ENCODE measurements at regions not wholly inside any gene's neighbourhood (a gene's known extent, or its start where the extent isn't known, plus 50 kb on each side); places are given as distances from the start of the nearest gene placed in this dataset.
"Not testable (repeated sequence)": the region's sequence is repeated elsewhere in the genome, so short reads cannot be mapped to it uniquely, and the experiment has no call there.

DNA sequence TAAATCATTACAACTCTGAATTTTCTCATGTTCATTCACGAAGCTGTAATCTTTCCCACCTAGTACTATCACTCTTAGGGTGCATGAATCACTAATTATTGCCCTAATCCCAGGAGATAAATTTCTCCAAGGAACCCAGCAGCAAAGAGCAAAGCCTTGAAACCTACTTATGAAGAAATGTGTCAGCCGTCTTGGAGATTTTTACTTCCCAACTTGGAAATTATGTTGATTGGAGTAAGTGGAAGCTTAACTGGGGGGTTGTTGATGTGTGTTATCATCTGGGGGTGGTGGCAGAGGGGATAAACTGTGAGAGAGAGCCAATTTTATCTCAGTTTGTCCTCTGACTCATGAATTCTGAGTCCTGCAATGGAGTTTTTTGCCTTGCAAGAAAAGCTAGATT lies 440.5 kb upstream of the WWC1 start:
- DNase-seq: no peak

DNA sequence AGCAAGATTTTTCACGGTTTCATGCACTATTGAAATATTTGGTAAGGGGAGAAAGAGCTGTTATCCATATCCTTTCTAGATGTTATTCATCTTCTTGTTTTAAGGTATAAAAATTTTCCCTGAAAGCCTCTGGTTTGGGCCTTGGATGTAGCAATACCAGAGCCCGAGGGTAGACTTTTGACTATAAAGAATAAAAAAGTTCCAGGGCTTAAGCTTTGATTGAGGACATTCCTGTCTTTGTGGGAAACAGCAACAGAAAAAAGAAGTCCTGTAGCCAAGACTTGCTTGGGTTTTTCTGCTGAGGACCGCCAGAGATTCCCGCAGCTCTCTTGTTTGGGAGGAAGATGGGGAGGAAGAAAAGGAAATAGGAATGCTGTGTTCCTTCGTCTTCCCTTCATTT lies 440.0 kb upstream of the WWC1 start:
- DNase-seq: no peak

DNA sequence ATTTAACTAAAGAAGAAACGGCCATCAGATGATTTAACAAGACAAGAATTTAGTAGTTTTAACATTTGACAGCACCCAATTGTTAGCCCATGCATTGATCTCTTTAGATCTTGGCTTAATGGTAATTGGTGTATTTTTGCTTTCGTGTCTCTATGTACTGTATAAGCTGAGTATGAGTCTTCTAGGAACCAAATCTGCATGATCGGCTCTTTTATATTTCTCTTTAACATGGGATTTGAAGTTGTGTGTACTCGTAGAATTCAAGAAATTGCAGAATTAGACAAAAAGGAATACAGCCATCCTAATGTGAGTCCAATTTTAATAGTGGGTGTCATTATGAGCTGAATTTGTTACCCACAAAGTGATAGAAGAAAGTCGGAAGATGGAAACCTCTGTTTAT lies 438.9 kb upstream of the WWC1 start:
- DNase-seq: no peak

GRCh38 chr5:167853421-167853820 lies 438.0 kb upstream of the WWC1 start:
- no peak for DNase-seq

- DNase-seq: no peak
Measured at GRCh38 chr5:167855818-167856217, 435.6 kb upstream of the WWC1 start.

GRCh38 chr5:167857321-167857720 lies 434.1 kb upstream of the WWC1 start:
- no peak for DNase-seq

DNA sequence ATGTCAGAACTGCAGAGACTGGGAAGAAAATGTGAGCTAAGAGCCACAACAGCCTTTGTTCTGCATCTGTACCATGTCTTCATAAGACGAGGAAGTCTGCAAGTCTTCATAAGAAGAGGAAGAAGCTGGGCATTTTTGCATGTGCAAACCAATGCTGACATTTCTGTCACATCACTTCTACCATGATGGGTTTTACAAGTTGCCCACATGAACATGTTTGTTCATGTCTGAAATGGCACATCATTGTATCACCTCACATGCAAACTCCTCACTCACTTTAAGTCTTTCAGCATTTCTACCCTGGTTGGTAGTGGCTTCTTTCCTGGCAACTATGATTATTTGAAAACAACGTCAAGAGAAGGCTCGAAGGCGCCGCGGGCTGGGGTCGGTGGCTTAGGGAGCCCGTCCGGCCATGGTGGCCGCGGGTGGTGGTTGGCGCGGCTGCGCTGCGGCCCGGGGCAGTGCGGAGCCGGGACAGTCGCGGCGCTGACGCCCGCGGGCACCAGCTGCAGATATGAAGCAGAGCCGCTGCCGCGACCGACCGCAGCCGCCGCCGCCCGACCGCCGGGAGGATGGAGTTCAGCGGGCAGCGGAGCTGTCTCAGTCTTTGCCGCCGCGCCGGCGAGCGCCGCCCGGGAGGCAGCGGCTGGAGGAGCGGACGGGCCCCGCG lies 433.1 kb upstream of the WWC1 start:
- not testable (repeated sequence) for DNase-seq

DNA sequence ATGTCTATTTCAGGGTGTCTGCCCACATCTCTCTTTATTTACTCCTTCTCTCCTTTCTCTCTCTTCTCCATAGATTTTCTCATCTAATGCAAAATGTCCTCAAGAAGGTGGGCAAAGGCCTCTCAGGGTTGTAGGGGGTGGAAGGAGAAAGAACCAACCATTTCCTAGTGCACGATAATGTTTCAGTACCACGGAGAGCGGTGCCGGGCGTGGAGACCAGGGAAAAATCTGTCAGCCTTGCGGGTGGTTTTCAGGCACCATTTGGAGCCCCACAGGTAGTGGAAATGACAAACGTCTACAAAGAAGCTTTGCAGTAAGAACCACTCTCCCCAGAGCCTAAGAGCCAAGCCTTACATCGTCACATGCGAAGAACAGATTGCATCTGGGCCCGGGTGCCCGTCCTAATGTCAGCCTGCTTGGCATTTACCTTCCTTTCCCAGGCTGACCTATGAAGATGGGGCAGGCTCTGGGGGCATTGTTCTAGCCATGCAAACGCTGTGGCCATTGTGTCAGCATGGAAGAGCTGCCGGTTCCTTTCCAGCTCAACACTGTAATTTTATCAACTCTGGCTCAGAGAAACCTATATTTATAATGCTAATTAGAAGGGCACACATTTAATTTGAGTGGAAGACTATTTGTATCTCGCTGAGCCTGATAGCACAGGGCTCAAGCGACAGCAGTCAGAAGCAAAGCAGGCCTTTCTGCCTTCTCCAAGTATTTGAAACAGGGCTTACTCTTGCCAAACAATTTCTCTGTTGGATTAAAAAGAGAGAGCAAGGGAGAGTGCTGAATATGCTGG lies 430.1 kb upstream of the WWC1 start:
- DNase-seq: no peak

- DNase-seq: no peak
Measured at GRCh38 chr5:167861928-167862426, 429.5 kb upstream of the WWC1 start.

DNA sequence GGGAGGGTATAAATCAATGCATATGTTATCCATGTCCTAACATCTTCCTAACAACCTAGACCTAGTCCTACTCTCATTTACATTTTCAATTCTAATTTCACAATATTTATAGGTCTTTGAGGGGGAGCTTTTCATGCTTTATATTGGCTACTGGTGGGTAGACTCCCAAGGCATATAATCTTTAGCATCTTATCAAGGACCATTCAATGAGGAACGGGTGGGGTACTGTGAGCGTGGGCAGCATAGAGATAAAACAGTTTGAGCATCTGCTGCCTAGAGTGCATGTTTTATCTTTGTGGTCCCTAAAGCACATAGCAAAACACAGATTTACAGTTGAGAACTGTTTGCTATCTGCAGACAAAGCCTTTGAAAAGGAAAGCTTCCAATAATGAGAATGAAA lies 427.6 kb upstream of the WWC1 start:
- no peak for DNase-seq

GRCh38 chr5:167864801-167865200 lies 426.6 kb upstream of the WWC1 start:
- DNase-seq: no peak

DNA sequence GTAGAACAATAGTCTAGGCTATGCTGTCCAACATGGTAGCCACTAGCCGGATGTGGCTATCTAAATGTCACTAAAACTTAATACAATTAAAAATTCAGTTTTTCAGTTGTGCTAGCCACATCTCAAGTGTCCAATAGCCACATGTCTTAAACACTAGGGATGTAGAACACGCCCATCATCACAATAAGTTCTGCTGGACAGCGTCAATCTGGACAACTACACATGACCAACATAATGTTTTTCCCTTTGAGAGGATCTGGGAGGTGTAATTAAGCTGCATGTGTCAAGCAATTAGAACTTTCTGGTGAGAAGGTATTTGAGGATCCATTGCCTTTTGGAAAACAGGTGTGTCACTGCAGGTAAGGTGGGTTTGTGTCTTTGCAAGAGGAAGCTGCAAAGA lies 424.6 kb upstream of the WWC1 start:
- no peak for DNase-seq

DNA sequence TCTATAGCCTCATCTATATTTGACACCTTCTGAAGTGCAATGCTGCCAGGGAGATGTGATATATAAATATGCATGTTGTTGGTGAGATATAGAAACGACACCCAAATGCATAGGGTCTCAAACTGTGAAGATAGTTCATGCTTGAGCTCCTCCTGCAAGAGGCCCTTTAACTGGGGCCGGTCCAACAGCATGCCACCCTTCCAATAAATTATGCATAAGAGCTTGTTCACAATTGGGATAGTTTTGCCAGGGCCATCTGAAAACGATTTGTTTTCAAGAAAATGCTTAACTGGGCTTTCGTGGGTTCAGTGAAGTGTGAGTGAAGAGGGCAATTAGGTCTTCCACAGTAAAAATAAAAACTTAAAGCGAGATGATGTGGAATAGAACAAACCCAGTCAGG lies 424.2 kb upstream of the WWC1 start:
- DNase-seq: no peak

- DNase-seq: no peak
Measured at GRCh38 chr5:167869125-167869524, 422.3 kb upstream of the WWC1 start.

DNA sequence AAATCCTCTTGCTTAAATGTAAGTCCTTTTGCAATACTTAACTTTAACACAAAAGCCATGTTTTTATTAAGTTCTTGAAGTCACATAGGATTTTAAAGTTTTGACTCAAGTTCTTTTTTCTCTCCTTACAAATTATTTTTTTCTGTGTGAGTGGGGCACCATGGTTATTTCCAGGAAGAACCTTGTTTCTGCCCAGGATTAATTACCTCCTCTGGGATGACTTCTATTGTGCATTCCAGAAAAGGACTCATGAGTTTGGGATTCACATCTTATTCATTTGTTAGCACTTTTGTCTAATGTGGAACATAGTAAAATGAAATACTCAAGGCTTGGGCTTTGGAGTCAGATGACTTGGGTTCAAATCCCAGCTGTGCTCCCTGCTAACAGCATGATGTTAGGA lies 421.4 kb upstream of the WWC1 start:
- DNase-seq: no peak

DNA sequence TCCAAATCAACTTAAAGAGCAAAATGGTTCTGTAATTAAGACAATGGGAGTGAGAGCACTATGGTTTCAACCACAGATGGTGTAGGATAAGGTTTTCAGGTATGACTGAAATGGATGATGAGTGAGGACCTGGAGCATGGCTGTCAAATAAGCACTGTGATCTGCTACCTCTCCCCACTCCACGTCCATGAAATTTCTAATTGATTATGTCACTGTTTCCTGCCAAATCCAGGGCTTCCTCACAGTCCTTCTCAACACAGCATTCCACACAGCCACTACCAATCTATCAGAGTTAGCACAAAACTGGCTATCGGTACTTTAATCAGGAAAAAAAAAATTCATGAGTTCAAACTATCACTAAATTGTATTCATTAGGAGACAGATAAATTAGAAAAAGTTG lies 420.4 kb upstream of the WWC1 start:
- no peak for DNase-seq

DNA sequence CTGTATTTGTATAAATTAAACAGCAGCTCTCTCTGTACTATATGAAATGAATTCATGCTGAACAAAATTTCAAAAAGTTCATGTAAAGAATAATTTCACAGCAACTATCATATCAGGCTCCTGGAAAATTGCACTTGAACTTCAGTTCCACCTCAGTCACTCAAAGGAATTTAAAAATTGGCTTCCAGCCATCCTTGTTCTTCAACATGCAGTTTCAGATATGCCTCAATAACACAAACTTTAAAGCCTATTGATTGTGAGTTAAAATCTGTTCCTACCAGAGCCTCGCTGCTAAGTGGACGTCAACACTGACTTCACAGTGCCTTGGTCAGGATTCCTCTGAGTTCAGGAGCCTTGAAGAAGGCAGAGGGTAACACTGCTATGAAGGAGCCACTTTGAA lies 418.7 kb upstream of the WWC1 start:
- no peak for DNase-seq

- DNase-seq: no peak
Measured at GRCh38 chr5:167877114-167877722, 414.2 kb upstream of the WWC1 start.

- DNase-seq: no peak
Measured at GRCh38 chr5:167877924-167878323, 413.5 kb upstream of the WWC1 start.

GRCh38 chr5:167880420-167880819 lies 411.0 kb upstream of the WWC1 start:
- no peak for DNase-seq

DNA sequence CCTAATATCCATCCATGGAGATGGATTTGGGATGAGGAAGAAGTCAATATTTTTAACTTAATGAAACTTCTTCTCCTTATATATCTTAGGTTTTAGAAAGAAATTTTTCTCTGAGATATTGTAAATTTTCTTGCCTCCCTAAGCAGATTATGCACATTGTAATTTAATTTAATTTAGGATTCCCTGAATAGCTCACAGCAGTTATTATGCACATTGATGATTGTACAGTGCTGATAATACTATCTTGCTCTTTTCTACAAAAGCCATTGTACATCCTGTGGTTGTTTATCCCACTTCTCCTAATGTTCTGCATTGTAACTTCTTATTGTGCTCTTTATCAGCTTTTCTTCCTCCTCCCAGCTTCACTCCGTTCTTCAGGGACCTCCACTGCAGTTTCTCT lies 410.4 kb upstream of the WWC1 start:
- no peak for DNase-seq

- DNase-seq: no peak
Measured at GRCh38 chr5:167886196-167886595, 405.2 kb upstream of the WWC1 start.

DNA sequence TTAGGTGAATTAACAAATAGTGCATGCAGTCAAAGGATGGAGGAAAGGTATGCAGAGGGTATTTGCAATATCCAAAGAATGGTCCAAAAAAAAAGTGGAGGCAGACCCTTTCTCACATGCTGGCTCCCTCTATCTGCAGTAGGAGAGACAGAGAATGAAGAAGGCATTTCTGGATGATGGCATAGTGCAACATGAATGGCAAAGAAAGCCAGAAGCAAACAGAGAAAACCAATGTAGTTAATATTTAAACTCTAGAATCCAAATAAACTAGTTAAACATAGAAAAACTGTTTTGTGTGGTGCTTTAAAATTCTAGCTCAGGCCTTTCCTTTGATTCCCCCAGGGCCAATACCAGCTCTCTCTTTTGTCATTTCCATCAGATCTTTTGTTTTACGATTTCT lies 403.1 kb upstream of the WWC1 start:
- no peak for DNase-seq

DNA sequence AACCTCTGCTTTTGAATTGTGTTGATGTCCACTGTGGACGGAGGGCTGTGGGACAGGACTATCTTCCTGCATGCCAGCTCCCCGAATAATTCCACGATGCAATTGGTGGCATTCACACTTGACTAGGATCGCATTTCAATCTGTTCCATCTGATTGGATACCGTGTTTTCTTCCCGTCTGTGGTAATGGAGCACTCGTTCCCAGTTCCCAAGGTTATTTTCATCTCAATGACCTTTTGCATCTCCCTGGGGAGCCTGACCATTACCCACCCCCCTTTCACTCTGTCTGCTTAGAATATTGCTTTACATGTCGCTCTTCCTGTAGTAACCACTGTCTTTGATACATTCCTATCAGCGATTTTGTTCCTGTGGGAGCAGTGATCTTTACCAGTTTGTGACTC lies 402.2 kb upstream of the WWC1 start:
- DNase-seq: no peak

Measured in 8988T (cell line).